Right renal pelvis (tissue), 4 donors: ENCODE measurements at regions not wholly inside any gene's neighbourhood (a gene's known extent, or its start where the extent isn't known, plus 50 kb on each side); places are given as distances from the start of the nearest gene placed in this dataset.
"Not testable (repeated sequence)": the region's sequence is repeated elsewhere in the genome, so short reads cannot be mapped to it uniquely, and the experiment has no call there.

Experiments used
- DNase-seq, 4 donors: peaks; one replicate each; pipeline ENCODE4 v3.0.0-alpha.2; 2013; ENCODE audit warnings: low read depth in 4 of 4, low spot score in 3 of 4, missing footprints in 1 of 4

DNA sequence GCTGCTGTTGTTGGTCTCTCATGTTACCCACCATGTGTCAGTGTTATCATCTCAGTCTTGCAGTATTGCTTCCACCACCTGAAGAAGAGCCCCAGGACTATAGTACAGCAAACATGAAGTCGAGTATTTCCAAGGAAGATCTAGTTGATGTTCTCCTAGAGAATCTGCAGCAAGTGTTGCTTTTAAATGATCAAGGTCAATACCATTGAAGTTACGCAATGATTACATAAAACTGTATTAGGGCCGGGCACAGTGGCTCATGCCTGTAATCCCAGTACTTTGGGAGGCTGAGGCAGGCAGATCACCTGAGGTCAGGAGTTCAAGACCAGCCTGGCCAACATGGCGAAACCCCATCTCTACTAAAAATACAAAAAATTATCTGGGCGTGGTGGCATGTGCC, 173.9 kb downstream of the TJP1 start:
- DNase-seq: not testable (repeated sequence)

DNA sequence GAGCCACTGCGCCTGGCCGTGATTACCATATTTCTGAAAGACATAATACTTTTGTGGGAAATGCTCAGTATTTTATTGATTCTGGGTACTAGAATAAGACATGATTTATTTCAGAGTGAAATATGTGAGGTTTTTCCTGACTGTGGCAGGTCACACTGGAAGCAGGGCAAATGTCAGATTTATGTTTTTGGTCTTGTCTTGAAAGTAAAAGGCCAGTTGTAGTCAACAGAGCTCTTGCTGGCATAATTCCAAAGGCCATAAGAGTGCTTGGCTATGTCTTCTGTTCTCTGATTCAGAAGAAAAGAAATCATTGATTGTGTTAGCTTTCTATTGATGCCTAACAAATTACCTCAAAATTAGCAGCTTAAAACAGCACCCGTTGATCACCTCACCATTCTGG, 176.4 kb downstream of the TJP1 start:
- DNase-seq: no peak

DNA sequence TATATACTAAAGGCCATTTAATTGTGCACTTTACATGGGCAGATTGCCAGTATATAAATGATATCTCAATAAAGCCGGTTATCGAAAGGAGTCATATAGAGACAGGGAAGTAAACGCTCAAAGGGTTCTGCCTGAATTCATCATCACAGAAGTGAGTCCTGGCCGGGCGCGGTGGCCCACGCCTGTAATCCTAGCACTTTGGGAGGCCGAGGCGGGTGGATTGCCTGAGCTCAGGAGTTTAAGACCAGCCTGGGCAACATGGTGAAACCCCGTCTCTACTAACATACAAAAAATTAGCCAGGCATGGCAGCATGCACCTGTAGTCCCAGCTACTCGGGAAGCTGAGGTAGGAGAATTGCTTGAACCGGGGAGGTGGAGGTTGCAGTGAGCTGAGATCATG, 177.9 kb downstream of the TJP1 start:
- DNase-seq: not testable (repeated sequence)

DNA sequence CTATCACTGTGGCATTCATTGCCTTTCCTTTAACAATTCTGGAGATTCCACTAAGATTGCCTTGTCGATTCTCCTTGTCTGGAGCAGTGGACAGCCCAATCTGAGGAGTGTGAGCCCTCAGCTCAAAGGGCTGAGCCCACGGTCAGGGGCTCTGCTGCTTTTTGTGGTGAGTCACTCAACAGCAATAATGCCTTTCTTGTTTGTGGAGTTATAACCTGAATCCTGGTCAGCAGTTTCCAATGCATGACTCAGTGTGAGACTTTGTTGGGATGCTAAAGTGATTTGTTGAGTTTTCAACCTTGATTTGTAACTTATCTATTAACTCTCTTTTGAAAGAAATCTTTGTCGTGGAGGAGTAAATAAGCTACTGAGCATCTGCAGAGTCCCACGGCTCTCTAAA, 183.5 kb downstream of the TJP1 start:
- no peak for DNase-seq

DNA sequence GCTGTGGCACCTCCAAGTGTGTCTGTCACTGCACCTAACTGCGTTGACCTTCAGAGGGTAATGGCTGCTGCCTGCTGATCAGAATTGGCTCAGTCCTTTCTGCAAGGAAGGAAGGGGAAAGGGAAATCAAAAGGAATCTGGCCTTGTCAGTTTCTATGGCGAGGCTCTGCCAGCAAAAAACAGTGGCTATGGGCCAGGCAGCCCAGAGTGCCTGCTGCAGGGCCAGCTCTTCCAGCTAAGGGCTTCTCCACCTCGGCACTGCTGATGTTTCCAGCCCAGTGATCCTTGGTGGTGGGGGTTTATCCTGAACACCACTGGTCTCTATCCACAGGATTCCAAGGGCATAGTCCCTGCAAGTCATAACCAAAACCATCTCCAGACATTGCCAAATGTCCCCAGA, 184.3 kb downstream of the TJP1 start:
- DNase-seq: no peak

DNA sequence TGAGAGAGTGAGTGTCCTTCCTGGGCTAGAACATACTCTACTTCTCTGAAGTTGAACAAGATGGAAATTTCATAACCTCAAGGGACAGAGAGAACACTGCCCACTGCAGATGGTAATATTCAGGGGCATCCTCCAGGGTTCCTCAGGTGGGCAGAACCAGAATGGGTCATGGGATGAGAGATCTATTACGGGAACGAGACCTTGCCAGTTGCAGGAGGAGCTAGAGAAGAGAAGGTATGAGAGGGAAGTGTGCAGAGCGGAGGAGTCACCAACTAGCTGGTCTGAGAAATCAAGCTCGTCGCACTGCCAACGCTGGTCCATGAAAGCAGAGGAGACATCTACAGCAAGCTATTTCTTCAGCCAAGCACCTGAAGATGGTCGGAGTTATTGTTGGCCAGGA, 184.7 kb downstream of the TJP1 start:
- no peak for DNase-seq

DNA sequence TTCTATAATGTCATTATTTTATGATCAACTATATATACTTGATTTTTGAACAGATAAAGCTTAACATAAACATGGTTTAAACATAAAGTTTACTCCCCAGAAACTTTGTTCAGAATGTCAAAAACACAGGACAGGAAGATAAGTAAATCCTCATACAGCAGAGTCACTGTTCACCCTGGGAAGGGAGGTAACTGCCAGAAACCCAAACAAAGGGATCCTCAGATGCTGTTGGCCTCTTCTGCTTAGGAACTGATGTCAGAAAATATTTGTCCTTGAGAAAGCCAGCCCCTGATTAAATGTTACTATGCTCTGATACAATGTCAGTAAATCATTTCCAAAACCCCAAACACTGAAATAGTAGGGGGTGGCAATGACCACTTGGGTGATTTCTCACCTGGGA, 185.3 kb downstream of the TJP1 start:
- no peak for DNase-seq

DNA sequence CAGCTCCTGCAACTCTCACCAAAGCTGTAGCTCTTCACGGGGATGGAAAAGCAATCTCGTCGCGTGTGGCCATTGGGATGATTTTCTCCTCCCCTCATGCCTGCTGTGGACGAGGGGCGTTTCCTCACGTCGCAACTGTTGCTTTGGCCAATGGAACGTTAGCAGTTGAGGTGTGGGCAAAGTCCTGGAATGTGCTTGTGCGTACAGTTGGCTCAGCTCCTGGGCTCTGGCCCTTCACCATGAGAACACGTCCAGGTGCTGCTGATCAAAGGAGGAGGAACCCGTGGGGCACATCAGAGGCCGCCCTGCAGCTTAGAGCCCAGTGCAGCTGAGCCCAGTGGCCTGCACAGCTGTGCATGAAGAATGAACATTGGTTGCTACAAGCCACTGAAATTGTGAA, 186.1 kb downstream of the TJP1 start:
- no peak for DNase-seq

DNA sequence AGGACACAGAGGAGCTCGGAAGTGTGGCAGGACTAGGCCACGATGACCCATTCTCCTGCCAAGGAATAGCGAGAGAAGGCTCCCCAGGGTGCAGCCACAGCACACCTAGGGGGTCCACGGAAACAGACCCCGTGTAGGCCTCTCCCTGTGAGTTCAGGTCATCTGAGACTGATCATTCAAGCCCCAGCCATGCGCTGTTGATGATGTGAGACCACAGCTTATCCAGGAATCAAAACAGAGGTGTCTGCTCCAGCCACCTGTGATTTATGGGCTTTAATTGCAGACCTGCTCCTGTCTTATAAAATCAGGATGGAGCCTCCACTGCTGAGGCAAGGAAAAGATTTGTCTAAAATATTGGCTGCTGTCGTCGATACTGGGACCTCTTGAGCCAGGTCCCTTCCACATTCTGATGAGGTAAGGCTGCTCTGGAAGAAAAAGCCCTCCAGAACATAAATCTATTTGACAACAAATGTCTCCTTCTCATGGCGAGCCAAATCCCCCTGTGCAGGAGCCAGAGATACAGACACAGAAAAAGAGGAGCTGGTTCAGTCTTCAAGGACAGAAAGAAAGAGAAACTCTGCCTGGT, 186.7 kb downstream of the TJP1 start:
- DNase-seq: peak in 1 of 4 donors; percentile 14

DNA sequence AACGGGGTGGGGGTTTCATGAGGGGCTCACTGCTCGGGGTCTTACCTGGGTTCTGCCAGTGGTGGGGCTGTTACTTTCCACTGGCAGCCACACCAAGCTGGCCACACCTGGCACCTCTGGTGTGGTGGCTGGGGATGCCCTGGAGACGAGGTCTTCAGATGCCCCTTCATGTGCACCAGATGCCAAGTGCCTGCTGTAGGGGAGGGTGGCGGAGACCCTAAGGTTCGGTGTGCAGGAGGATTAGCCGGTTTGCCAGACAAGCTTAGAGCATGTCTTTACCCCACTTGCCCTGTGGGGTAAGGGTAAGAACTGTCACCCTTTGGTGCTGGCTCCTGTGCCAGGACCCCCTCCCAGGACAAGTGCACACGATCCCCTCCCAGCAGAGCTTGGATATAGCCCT, 188.3 kb downstream of the TJP1 start:
- no peak for DNase-seq

DNA sequence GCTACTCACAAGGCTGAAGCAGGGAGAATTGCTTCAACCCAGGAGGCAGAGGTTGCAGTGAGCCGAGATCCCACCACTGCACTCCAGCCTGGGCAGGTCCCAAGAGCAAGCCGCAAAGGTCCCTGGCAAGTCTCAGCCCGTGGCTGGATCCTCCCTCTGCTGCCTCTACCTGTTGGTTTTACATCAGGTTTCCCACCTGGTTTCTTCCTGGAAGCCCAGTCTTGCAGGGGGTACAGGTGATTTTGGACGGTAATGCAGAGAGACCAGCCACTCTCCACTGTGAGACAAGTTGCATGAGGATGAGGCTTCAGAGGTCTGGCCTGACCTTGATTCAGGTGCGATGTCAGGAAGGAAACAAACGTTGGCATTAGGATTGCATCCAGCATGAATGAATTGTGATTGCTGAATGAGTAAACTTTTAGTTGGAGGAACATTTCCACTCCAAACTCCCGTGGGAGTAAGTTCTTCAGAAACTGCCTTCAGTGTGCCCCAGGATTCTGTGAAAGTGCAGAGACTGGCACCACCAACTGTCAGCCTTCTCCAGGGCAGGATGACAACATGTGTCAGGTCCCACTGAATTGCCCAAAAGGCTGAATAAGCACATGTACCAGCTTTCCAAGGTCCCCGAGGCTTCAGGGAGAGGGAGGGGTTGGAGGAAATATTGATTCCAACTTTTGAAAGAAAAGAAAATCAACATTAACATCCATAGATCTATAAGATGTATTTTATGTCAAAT, 189.4 kb downstream of the TJP1 start:
- DNase-seq: no peak

DNA sequence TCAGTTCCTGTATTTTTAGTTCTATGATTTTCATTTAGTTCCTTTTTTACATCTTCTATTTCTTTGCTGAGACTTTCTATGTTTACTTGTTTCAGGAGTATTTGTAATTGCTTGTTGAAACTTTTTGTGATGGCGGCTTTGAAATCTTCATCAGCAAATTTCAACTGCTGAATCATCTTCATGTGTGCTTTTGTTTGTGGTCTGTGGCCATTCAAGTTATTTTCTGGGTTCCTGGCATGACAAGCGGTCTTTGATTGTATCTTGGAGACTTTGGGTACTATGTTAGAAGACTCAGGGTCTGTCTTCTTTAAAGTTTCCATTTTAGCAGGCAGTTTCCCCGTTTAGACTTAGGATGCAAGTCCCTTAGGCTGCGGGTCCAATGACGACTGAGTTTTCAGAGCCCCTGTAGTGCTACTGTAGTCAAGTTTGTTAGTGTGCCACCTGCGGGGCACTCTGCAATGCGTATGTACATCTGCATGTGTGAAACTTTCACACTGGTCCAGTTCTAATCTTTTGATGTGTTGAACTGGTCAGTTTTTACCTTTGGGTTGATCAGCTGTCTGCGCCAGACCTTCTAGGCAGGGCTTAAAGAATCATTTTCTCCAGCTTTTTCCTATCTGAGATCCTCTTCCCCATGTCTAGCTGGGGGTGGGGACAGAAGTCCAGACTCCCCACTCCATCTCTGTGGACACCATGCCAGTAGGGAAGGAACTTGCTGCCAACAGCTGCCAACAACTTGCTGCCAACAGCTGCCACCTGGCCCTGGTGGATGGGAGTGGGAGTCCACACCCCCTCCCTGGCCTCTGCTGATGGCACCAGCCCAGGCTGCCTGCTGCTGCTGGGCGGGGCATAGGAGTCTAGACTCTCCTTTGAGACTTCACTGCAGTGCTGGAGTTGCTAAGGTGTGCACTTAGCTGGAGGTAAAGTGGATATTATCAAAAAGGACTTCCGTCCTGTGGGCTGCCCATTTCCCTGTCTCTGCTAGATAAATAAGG, 190.9 kb downstream of the TJP1 start:
- no peak for DNase-seq

DNA sequence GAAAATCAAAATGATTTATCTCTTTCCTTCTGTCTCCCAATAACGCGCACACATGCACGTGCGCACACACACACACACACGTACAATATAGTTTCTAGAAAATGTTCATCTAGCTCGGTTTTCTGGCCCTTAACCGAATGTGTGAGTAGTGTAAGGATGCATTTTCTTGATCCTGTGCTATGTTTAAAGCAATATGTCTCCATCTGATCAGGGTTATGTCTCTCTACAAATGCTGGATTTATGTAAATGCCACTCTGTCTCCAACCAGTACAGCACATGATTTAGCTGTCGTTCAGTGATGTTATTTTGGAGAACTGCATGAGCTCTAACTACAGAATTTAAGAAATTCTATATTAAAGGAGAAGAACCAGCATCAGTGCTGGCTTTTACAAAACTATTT, 198.0 kb downstream of the TJP1 start:
- DNase-seq: no peak

DNA sequence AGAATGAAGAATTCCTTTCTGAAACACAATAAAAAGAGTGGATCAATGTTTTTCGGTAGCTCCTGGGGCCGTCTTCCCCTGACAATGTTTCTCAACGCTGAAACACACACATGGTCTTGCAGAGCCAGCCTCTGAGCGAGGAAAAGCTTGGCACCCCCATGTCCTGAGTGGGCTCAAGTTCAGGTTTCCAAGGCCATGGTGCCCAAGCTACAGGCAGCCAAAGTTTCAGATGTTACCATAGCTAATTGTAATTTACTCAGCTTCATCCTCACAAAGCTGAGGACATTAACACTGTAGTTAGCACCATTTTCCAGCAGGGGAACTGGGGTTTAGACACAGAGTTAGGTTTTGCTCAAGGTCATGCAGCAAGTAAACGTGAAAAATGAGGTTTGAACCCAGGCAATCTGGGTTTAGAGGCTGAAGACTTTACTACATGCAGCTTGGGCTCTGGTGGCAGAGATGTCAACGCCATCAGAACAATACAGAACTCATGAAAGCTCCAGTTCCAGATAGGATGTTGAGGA, 199.1 kb downstream of the TJP1 start:
- DNase-seq: no peak

DNA sequence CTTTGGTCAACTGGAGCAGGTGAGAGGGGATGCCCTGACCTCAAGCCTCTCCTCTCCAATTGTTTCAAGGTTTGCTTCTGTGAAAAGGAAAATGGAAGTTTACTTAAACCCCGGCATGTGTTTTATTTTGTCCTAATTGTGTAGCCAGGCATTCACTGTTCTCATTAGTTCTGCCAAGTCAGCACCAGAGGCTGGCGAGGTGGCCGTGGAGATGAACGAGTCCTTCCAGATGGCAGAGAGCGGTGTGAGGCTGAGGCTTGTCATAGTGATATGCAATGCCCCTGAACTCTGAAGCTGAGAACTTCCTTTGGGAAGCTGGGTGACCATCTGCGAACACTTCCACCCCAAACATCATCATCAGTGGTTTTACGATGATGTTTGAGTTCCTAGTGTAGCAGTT, 199.6 kb downstream of the TJP1 start:
- DNase-seq: no peak

DNA sequence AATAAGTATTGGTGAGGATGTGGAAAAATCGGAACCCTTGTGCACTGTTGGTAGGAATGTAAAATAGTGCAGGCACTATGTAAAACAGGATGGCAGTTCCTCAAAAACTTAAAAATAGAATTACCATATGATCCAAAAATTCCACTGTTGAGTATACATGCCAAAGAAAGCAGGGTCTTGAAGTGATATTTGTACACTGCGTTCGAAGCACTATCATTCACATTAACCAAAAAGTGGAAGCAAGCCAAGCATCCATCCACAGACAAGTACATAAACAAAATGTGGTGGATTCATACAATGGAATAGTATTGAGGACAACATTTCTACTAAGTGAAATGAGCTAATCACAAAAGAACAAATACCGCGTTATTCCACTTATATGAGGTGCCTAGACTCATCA, 200.7 kb downstream of the TJP1 start:
- DNase-seq: no peak

DNA sequence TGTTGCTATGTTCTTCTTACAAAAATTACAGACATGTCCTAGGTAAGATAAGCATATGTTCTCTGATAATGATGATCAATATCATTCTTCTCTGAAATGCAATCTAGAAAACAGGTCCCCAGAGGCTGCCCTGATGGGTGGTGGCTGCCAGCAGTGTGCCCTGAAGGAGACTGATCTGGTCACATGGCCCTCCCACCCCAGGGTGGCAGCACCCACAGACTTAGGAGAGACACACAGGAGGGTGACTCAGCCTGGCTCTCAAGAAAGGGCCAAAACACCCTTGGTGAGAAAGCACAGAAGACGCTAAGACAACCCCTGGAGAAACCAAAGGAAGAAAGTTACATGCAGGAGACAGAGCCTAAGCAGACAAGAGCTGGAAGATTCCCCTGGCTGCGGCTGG, 203.7 kb downstream of the TJP1 start:
- DNase-seq: no peak

DNA sequence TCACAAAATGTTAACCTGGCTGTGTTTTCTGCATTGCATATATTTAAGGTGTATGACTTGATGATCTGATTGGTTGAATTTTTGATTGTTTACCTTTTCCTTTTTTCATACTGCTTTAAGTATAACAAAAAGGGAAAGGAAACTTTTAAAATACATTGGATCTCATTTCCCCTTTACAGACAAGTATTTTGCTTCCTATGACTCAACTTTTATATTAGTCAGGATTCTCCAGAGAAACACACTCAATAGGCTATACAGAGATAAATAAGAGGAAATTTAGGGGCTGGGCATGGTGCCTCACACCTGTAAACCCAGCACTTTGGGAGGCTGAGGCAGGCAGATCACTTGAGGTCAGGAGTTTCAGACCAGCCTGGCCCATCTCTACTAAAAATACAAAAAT, 205.8 kb downstream of the TJP1 start:
- no peak for DNase-seq

DNA sequence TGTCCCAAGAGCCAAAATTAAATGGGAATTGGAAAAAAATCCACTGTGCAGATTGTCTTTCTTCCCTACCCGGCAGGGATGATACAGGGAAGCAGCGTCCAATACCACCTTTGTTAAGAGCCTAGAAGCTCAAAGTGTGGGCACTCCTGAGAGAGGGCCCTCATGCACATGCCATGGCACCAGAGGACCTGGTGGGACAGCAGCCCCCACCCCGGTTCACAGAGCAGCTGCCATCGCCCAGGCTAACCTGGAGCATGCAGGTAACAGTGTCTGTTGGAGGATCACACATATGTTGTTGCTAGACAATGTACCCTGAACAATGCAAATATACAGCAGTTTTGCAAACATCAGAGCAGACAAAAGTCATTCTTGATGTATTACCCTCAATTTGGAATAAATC, 206.5 kb downstream of the TJP1 start:
- no peak for DNase-seq

DNA sequence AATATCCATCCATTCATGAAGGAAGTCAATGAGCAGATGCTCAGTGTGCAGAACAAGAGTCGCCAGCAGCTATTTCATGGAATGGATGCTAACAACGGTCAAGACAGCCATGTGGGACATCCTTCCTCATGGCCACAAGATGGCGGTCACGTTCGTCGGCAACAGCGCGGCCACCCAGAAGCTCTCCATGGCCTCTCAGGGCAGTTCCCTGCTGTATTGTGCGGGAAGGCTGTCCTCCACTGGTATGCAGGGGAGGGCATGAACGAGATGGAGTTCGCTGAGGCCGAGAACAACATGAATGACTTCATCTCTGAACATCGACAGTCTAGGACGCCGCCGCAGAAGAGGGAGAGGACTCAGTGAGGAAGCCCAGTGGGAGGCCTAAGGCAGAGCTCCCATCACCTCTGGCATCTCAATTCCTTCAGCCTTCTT, 208.3 kb downstream of the TJP1 start:
- no peak for DNase-seq

DNA sequence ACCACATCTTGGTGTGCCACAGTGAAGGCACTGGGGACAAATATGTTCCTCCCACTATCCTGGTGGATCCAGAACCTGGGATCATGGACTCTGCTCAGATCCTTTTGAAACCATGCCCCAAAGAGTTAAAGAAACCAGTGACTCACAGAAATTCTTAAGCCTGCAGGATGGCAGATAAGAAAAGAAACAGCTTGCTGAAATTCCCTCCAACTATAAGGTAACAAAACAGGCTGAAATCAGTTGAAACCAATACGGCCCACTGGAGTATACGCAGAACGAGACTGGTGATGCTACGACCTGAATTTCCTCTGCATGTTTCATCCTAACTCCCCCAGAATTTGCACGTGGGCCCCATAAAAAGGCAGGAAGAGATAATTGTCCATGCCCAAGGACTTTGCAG, 209.6 kb downstream of the TJP1 start:
- DNase-seq: no peak
